Effector memory CD4-positive, alpha-beta T cell (primary cell): ENCODE measurements at regions not wholly inside any gene's neighbourhood (a gene's known extent, or its start where the extent isn't known, plus 50 kb on each side); places are given as distances from the start of the nearest gene placed in this dataset.
"Not testable (repeated sequence)": the region's sequence is repeated elsewhere in the genome, so short reads cannot be mapped to it uniquely, and the experiment has no call there.

Experiments used
- DNase-seq, 3 donors: peaks; one replicate each; pipeline ENCODE4 v3.0.0-alpha.2; 2020
- H3K27ac ChIP-seq: 2 replicates; pipeline ENCODE4 v1.7.0; 2013; ENCODE audit warnings: mild to moderate bottlenecking, low read length, moderate library complexity; ENCODE audit not compliant: insufficient read depth, poor library complexity, severe bottlenecking
- H3K27me3 ChIP-seq: replicated peaks from 2 replicates; pipeline ENCODE4 v1.7.0; 2013; ENCODE audit warnings: mild to moderate bottlenecking, low read length; ENCODE audit not compliant: insufficient read depth, control insufficient read depth, poor library complexity, severe bottlenecking
- H3K36me3 ChIP-seq: 2 replicates; pipeline ENCODE4 v1.7.0; 2013; ENCODE audit warnings: mild to moderate bottlenecking, low read length, moderate library complexity; ENCODE audit not compliant: control insufficient read depth, insufficient read depth
- H3K4me1 ChIP-seq: 2 replicates; pipeline ENCODE4 v1.7.0; 2013; ENCODE audit warnings: low read length, mild to moderate bottlenecking; ENCODE audit not compliant: control insufficient read depth, insufficient read depth, poor library complexity, severe bottlenecking
- H3K4me3 ChIP-seq: 2 replicates; pipeline ENCODE4 v1.7.0; 2013; ENCODE audit warnings: low read length, low read depth, mild to moderate bottlenecking; ENCODE audit not compliant: insufficient read depth, poor library complexity, severe bottlenecking
- H3K9me3 ChIP-seq: 2 replicates; pipeline ENCODE4 v1.7.0; 2013; ENCODE audit warnings: mild to moderate bottlenecking, low read length, moderate library complexity; ENCODE audit not compliant: control insufficient read depth

DNA sequence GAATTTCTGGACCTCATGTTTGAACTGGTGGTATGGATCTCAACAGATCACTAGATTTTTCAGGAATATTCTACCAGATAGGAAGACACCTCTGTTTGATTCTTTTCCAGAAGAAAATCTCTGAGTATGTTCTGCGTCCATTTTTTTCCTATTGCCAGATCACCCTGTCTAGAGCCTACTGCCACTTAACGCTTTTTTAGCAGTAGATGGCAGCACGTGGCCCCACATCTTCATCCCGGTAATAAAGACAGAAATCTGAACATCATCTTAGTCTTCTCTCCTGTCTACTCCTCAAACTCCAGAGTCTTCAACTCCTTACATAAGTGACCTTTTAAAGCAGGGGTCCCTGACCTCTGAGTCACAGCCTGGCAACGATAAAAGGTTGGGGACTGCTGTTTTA lies 184.7 kb downstream of the TMA16 start:
- DNase-seq, result no peak
- H3K27me3 ChIP-seq, result no peaks in the 10 kb centered on the region
- no peaks in the 10 kb centered on the region for H3K4me1 ChIP-seq
- no peak overlapping the region for H3K27ac ChIP-seq
- H3K36me3 ChIP-seq, result no peaks in the 10 kb centered on the region
- H3K9me3 ChIP-seq, result no peaks in the 10 kb centered on the region
- H3K4me3 ChIP-seq, result no peak overlapping the region

DNA sequence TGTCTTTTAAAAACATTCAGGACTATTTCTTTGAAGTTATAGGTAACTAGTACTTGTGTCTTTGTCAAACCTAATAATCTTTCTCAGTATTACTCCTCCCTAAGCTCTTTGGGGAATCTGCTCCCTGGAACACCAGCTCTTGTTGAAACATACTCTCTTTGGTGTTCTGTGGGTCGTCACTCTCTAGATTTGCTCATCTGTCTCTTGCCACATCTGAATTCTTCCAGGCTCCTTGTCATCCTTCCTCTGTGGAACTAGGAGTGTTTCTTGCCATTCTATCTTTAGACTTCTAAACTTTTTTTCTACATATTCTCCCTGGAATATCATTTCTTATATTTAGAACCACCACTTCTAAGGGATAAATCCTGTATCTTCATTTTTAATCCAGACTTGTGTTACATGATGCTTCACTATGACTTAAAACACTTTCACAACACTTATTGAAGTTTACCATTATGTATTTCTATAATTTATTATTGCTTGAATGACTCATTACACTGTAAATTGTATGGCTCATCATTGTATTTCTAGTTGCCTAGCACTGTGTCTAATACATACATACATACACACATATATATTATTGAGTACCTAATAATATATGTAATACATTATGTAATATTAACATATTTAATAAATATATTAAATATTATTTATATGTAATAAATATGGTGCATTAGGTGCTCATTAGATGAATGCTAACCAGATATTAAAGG lies 186.1 kb downstream of the TMA16 start:
- Histone ChIP-seq H3K4me1 (no peaks in the 10 kb centered on the region), H3K27ac (no peak overlapping the region), H3K4me3 (no peak overlapping the region), H3K9me3 (no peaks in the 10 kb centered on the region), H3K36me3 (no peaks in the 10 kb centered on the region), H3K27me3 (no peaks in the 10 kb centered on the region)
- DNase-seq, result no peak

DNA sequence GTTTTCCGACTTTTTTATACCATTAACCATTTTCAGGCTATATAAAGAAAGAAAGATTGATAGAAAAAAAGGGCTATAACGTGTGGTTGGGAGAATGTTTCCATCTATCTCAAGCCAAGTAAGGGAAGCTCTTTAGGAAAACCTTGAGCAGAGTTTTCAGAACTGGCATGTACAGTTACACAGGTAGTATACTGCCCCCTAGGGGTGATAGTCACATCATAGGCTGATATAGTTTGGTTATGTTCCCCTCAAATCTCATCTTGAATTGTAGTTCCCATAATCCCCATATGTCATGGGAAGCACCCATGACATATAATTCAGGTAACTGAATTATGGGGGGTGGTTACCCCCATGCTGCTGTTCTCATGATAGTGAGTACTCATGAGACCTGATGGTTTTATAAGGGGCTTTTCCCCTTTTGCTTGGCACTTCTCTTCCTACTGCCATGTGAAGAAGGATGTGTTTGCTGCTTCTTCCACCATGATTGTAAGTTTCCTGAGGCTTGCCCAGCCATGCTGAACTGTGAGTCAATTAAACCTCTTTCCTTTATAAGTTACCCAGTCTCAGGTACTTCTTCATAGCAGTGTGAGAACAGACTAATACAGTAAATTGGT lies 186.8 kb downstream of the TMA16 start:
- H3K27me3 ChIP-seq, result no peaks in the 10 kb centered on the region
- no peaks in the 10 kb centered on the region for H3K36me3 ChIP-seq
- H3K9me3 ChIP-seq, result no peaks in the 10 kb centered on the region
- no peaks in the 10 kb centered on the region for H3K4me1 ChIP-seq
- H3K27ac ChIP-seq, result no peak overlapping the region
- DNase-seq, result peak in 1 of 3 donors; percentile 9
- no peak overlapping the region for H3K4me3 ChIP-seq

DNA sequence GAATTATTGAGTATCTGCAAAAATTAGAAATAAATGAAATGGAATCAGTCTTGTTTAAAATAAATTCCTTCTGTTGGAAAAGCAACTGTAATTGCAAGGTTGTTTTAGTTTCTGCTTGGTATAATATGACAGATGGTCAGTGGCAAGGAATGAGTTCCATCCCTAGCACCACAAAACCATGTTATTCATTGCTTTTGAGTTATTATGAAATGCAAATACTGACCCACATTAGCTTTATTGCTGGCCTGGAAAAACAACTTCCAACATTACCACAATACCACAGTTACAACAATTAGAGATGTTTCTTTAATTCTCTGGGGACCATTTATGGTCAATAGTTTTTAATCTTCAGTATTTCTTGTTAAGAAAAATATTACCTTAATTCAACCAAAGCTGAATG lies 194.4 kb downstream of the TMA16 start:
- no peaks in the 10 kb centered on the region for H3K9me3 ChIP-seq
- no peak overlapping the region for H3K4me3 ChIP-seq
- H3K27ac ChIP-seq, result no peak overlapping the region
- no peaks in the 10 kb centered on the region for H3K36me3 ChIP-seq
- no peak for DNase-seq
- H3K27me3 ChIP-seq, result no peaks in the 10 kb centered on the region
- no peaks in the 10 kb centered on the region for H3K4me1 ChIP-seq

DNA sequence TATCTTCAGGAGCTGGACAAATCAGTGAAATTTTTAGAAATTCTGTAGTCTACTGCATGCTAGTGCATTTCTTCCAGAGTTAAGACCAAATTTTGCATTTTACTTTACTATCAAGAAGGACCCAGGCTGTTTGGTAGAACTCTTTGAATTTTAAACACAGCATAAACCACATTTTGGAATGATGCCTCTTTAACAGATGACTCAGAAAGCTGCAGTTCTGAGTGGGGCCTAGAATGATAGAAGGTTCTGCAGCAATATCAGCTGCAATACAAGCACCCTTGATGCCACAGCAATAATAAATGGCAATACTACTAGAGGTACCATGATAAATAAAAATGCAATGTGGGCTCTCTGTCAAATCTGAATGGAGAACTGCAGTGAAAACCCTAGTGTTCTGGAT lies 198.7 kb downstream of the TMA16 start:
- DNase-seq, result no peak
- no peaks in the 10 kb centered on the region for H3K4me1 ChIP-seq
- no peak overlapping the region for H3K27ac ChIP-seq

DNA sequence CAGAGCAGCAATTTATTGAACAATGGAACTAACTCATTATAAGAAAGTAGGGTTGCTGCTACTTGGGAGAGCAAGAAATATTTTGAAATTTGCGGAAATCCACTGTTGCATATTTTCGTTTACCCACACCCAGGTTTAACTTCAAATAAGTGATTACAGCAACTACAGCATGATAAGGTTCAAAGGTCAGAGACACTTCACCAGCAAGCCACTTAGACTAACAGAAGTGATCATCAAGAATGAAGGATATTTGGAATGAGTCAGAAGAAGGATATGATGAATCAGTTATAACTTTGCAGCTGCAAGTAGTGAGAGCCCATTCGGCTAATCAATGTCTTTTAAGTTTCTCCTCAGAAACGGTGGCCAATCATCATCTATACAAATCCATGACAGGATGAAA lies 199.3 kb downstream of the TMA16 start:
- Histone ChIP-seq H3K4me1 (no peaks in the 10 kb centered on the region), H3K9me3 (no peaks in the 10 kb centered on the region), H3K27me3 (no peaks in the 10 kb centered on the region), H3K4me3 (no peak overlapping the region), H3K27ac (no peak overlapping the region), H3K36me3 (no peaks in the 10 kb centered on the region)
- DNase-seq, result no peak

More for the DNA sequence above, 198.7 kb downstream of the TMA16 start:
- H3K4me3 ChIP-seq, result no peak overlapping the region
- H3K9me3 ChIP-seq, result no peaks in the 10 kb centered on the region
- no peaks in the 10 kb centered on the region for H3K27me3 ChIP-seq
- no peaks in the 10 kb centered on the region for H3K36me3 ChIP-seq

DNA sequence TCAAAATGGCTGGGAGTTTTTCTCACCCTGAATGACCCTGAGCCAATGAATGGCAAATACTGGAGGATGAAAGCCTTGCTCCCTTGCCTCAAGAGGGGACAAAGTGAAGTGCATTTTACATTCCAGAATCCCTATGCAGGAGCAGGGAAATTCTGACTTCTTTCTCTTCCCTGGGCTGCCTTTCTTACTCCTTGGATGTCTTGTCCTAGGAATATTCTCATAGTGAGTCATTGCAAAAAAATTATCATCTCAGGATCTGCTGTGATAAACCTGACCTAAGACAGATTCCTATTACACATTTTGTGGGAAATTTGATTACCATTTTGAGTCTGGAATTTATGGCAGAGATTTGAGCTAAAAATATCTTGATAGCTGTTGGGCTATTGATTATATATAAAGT lies 199.9 kb downstream of the TMA16 start:
- Histone ChIP-seq H3K4me3 (no peak overlapping the region), H3K27ac (no peak overlapping the region), H3K36me3 (no peaks in the 10 kb centered on the region), H3K9me3 (no peaks in the 10 kb centered on the region), H3K4me1 (no peaks in the 10 kb centered on the region), H3K27me3 (no peaks in the 10 kb centered on the region)
- DNase-seq, result no peak

DNA sequence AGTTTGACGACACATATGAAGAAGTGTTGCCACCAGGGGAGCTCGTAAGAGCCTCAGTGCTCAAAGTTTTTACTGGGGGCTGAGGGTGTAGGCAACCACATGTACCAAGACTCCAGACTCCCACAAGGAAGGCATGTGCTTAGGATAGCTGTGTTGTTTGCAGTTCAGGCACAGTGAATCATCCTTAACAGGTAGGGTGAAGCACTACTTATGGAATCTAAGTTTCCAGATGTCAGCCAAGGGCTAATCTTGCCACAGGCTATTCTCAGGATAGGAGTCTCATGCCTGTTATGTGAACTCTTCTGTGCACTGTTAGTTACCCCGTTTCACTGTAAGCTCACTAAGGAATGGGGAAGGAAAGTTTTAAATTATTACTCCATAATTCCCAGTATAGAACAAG lies 202.6 kb downstream of the TMA16 start:
- Histone ChIP-seq H3K27me3 (no peaks in the 10 kb centered on the region), H3K36me3 (no peaks in the 10 kb centered on the region), H3K9me3 (no peaks in the 10 kb centered on the region), H3K4me3 (no peak overlapping the region), H3K4me1 (no peaks in the 10 kb centered on the region), H3K27ac (no peak overlapping the region)
- DNase-seq, result no peak

DNA sequence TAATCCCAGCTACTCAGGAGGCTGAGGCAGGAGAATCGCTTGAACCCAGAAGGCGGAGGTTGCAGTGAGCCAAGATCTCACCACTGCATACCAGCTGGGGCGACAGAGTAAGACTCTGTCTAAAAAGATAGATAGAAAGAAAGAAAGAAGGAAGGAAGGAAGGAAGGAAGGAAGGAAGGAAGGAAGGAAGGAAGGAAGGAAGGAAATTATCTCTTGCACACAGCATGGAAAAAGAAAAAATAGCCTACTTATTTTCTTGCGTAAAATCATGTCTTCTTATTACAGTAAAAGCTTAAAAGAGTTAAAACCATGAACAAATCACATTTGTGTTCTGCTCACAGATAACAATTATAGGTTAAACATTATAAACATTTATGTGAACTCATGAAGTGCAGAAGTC lies 205.9 kb downstream of the TMA16 start:
- not testable (repeated sequence) for H3K9me3 ChIP-seq, H3K4me3 ChIP-seq, H3K36me3 ChIP-seq, H3K27me3 ChIP-seq, DNase-seq, H3K4me1 ChIP-seq, H3K27ac ChIP-seq

DNA sequence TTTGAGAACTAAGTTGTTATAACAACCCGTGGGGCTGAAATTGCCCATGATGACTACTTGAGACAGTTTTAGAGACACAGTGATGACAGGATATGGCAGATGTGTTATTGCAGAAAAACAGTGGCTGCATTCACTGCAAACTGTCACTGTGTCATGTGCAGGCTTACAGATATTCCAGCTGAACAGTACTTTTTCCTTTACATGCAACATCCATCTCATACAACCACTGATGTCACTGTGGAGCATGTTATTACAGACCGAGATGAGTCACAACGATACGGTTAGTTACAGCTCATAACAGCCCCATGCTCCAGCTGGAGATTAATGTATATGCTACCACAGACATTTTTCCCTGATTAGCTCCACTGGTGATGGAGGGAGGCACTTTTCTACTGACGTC lies 207.4 kb downstream of the TMA16 start:
- H3K27ac ChIP-seq, result no peak overlapping the region
- no peak overlapping the region for H3K4me3 ChIP-seq
- no peaks in the 10 kb centered on the region for H3K9me3 ChIP-seq
- no peaks in the 10 kb centered on the region for H3K4me1 ChIP-seq
- H3K36me3 ChIP-seq, result no peaks in the 10 kb centered on the region
- H3K27me3 ChIP-seq, result no peaks in the 10 kb centered on the region
- no peak for DNase-seq
